HL-60 (cell line): ENCODE measurements at regions not wholly inside any gene's neighbourhood (a gene's known extent, or its start where the extent isn't known, plus 50 kb on each side); places are given as distances from the start of the nearest gene placed in this dataset.

ENCODE experiments used
- DNase-seq, 2 experiments: peaks; one replicate each; pipeline ENCODE4 v3.0.0-alpha.2; 2010 to 2020; ENCODE audit warnings: low read depth in 1 of 2, low spot score in 1 of 2
- H3K27ac ChIP-seq: fragments of 250-450 bp; sonication (Bioruptor Pico); replicated peaks from 2 replicates; pipeline ENCODE4 v1.5.1; 2020; ENCODE audit warnings: mild to moderate bottlenecking, moderate library complexity
- H3K27me3 ChIP-seq: fragments of 250-450 bp; sonication (Bioruptor Pico); 2 replicates; pipeline ENCODE4 v1.5.1; 2021; ENCODE audit warnings: mild to moderate bottlenecking, moderate library complexity; ENCODE audit not compliant: insufficient read depth, poor library complexity, severe bottlenecking
- H3K4me3 ChIP-seq: replicated peaks from 2 replicates; pipeline ENCODE4 v1.5.1; 2011; ENCODE audit warnings: mild to moderate bottlenecking, control low read depth, low read length; ENCODE audit not compliant: insufficient read depth
- CTCF ChIP-seq: IDR thresholded peaks from one replicate; pipeline ENCODE4 v1.5.1; 2011; ENCODE audit warnings: low read length, control low read depth, inconsistent platforms; ENCODE audit not compliant: insufficient read depth
- GABPA ChIP-seq: IDR thresholded peaks from 2 replicates; pipeline ENCODE4 v1.6.1; 2012; ENCODE audit warnings: low read depth
- POLR2AphosphoS5 ChIP-seq: IDR thresholded peaks from 2 replicates; pipeline ENCODE4 v1.6.1; 2012; ENCODE audit warnings: low read depth
- REST ChIP-seq: IDR thresholded peaks from 2 replicates; pipeline ENCODE4 v1.6.1; 2012; ENCODE audit warnings: low read depth; ENCODE audit not compliant: insufficient replicate concordance
- SPI1 ChIP-seq: IDR thresholded peaks from 2 replicates; pipeline ENCODE4 v1.6.1; 2012; ENCODE audit warnings: low read depth, mild to moderate bottlenecking, borderline replicate concordance

- TF ChIP-seq GABPA: no peak
- no peak for TF ChIP-seq SPI1
- no peak for TF ChIP-seq POLR2AphosphoS5
- no peak for TF ChIP-seq CTCF
- no peak for TF ChIP-seq REST
- Histone ChIP-seq H3K27ac (no peak overlapping the region), H3K27me3 (no peaks in the 10 kb centered on the region), H3K4me3 (no peak overlapping the region)
- DNase-seq: no peak
These were observed 290.8 kb downstream of the FOXO1 start for GRCh38 chr13:40375489-40376171.

- TF ChIP-seq CTCF: no peak
- TF ChIP-seq SPI1: no peak
- no peak for TF ChIP-seq REST
- TF ChIP-seq GABPA: no peak
- no peak for TF ChIP-seq POLR2AphosphoS5
These were observed 290.1 kb downstream of the FOXO1 start for GRCh38 chr13:40376296-40376849.

GRCh38 chr13:40376867-40377535, 289.4 kb downstream of the FOXO1 start:
- no peak for TF ChIP-seq CTCF
- Histone ChIP-seq H3K27ac (no peak overlapping the region), H3K4me3 (no peak overlapping the region), H3K27me3 (no peaks in the 10 kb centered on the region)
- DNase-seq: no peak

More at GRCh38 chr13:40376296-40376849, 290.1 kb downstream of the FOXO1 start:
- H3K27ac ChIP-seq: no peak overlapping the region
- DNase-seq: no peak
- no peak overlapping the region for H3K4me3 ChIP-seq
- no peaks in the 10 kb centered on the region for H3K27me3 ChIP-seq
